ENCODE measurements at regions not wholly inside any gene's neighbourhood (a gene's known extent, or its start where the extent isn't known, plus 50 kb on each side); places are given as distances from the start of the nearest gene placed in this dataset.
A peak's percentile ranks its signal among the peaks of the same experiment; 100 is the strongest.

DNA sequence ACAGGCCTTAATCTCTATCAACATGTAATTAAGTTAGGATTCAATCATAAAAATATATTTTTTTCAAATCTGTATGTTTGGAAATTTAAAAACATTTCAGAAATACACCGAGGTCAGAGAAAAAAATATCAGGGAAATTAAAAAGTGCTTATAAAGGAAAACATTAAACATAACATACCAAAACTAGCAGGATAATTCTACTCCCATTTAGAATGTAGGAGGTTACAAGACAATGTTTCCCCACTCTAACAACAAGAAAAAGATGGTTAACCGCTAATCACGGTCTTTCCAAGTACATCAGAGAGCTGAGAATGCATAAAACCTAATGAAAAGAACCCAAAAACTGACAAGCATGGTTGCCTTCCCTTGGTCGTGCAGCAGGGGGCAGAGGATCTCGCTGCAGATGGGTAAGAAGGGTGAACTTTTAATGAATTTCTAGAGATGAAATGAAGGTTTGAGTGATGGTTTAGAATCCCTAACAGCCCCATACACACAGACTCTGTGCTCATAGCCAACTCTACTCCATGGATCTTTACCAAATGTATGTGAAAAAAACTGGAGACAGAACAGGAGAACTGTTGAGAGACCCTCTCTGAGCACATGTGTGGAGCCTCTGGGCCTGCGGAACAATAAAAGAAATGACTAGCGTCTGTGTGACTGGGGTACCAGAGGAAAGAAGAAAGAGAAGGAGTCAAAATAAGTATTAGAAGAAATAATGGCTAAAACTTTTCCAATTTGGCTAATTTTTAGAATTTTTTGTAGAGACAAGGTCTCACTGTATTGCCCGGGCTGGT is 51.3 kb upstream of the LSM14A start:
- ChIA-PET POLR2A (no interaction called here), SMC1A (ENCODE audit: uncharacterized antibody, unreplicated experiment) (interaction anchor here (0.6 to 2.3 kb wide), 3 partner anchors 12 to 100 kb away, joined by 3 to 14 read pairs (median 4); no protein-coding TSS in a partner anchor), RAD21 (ENCODE audit: unreplicated experiment) (interaction anchor here (2.0 kb wide), 1 partner anchor 23 kb away, joined by 4 read pairs; no protein-coding TSS in a partner anchor), CTCF (interaction anchor here (0.6 to 1.8 kb wide), 6 partner anchors 16 to 31 kb away, joined by 3 to 10 read pairs (median 4); no protein-coding TSS in a partner anchor)
- FAIRE-seq = peak; percentile 90
- Histone ChIP-seq H3K79me2 (ENCODE audit: control insufficient read depth, insufficient read depth, low read length) (no peaks in the 10 kb centered on the region), H4K20me1 (ENCODE audit: control insufficient read depth, insufficient read depth) (no peaks in the 10 kb centered on the region), H3K36me3 (ENCODE audit: control insufficient read depth in 2 of 2, insufficient read depth in 2 of 2, low read length in 1 of 2) (no peaks in the 10 kb centered on the region), H3K9me3 (replicated peaks; ENCODE audit: control insufficient read depth, insufficient read depth, low read length) (no peaks in the 10 kb centered on the region; the same call in 2 of the 3 replicates), H3K4me1 (ENCODE audit: control insufficient read depth, insufficient read depth, low read length) (no peaks in the 10 kb centered on the region), H3K4me3 (no peak overlapping the region), H3K4me2 (ENCODE audit: control insufficient read depth, insufficient read depth) (no peak overlapping the region), H3K27me3 (replicated peaks in 1 of 2; ENCODE audit: control insufficient read depth in 2 of 2, insufficient read depth in 2 of 2, low read length in 1 of 2) (no peaks in the 10 kb centered on the region; a peak in 1 of 4 replicates), H3K27ac (ENCODE audit: control insufficient read depth, insufficient read depth) (no peak overlapping the region), H3K9ac (ENCODE audit: control insufficient read depth, insufficient read depth, low read length) (no peak overlapping the region), H2AFZ (ENCODE audit: control insufficient read depth, low read depth, low read length) (no peak overlapping the region)
- no peak for DNase-seq (ENCODE audit: low read depth, low spot score)
- TF ChIP-seq NRF1 (conservative IDR thresholded peaks at IDR 0.05; ENCODE audit: low read depth, low read length) (no peak), BRCA1 (IDR thresholded peaks at IDR 0.05; ENCODE audit: low read depth, low read length) (no peak), CEBPB (IDR thresholded peaks at IDR 0.05; ENCODE audit: borderline replicate concordance in 1 of 2, low read depth in 2 of 2, low read length in 2 of 2) (no peak), SPI1 (IDR thresholded peaks at IDR 0.05; ENCODE audit: borderline replicate concordance, insufficient read depth, low read depth, low read length) (no peak), SMC3 (IDR thresholded peaks at IDR 0.05; ENCODE audit: borderline replicate concordance, low read length) (peak; percentile 71; the same call in 1 of the 2 replicates), CUX1 (IDR thresholded peaks at IDR 0.05; ENCODE audit: insufficient replicate concordance, low read depth, low read length) (no peak), RAD21 (IDR thresholded peaks at IDR 0.05; ENCODE audit: insufficient read depth, low read depth, low read length) (peak; percentile 63), CTCF (IDR thresholded peaks at IDR 0.05 in 2 of 3, conservative IDR thresholded peaks at IDR 0.05 in 1 of 3; ENCODE audit: control insufficient read depth in 2 of 3, extremely low read depth in 1 of 3, insufficient read depth in 1 of 3, low read depth in 3 of 3, low read length in 3 of 3) (peak; percentile 72 to 79 (median 78)), ZZZ3 (IDR thresholded peaks at IDR 0.05; ENCODE audit: control insufficient read depth, insufficient read length, low read depth) (no peak), ESRRA (IDR thresholded peaks at IDR 0.05; ENCODE audit: low read length) (no peak), TBL1XR1 (IDR thresholded peaks at IDR 0.05; ENCODE audit: low read depth, low read length) (no peak)
- TF ChIP-seq, protein P1, sequence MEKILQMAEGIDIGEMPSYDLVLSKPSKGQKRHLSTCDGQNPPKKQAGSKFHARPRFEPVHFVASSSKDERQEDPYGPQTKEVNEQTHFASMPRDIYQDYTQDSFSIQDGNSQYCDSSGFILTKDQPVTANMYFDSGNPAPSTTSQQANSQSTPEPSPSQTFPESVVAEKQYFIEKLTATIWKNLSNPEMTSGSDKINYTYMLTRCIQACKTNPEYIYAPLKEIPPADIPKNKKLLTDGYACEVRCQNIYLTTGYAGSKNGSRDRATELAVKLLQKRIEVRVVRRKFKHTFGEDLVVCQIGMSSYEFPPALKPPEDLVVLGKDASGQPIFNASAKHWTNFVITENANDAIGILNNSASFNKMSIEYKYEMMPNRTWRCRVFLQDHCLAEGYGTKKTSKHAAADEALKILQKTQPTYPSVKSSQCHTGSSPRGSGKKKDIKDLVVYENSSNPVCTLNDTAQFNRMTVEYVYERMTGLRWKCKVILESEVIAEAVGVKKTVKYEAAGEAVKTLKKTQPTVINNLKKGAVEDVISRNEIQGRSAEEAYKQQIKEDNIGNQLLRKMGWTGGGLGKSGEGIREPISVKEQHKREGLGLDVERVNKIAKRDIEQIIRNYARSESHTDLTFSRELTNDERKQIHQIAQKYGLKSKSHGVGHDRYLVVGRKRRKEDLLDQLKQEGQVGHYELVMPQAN (conservative IDR thresholded peaks at IDR 0.05) = no peak
- ATAC-seq = peak; percentile 74
- in situ Hi-C loops (cut with MboI) (no loop called here), intact Hi-C loops (cut with micrococcal nuclease; ENCODE audit: unreplicated experiment) (loop anchor here (1.0 to 10.0 kb wide), 2 partner anchors 24 to 104 kb away; no protein-coding TSS in a partner anchor)
- no TSS peak for BruUV-seq (replicated peaks)
- 29% methylated on average over 8 of the region's 8 CpGs for WGBS (ENCODE audit: insufficient coverage, insufficient replicate concordance, low lambda C conversion rate, missing lambda C conversion rate)

All from GM12878 (cell line).